Liver (tissue), 8 donors: ENCODE measurements at regions not wholly inside any gene's neighbourhood (a gene's known extent, or its start where the extent isn't known, plus 50 kb on each side); places are given as distances from the start of the nearest gene placed in this dataset.

Source experiments
- DNase-seq: peaks from one replicate; pipeline ENCODE4 v3.0.0-alpha.2; 2017; ENCODE audit warnings: low spot score
- H3K27ac ChIP-seq, 2 donors: one replicate each; pipeline ENCODE4 v1.7.0; 2013; ENCODE audit warnings: inconsistent platforms in 2 of 2, low read length in 2 of 2, control low read depth in 1 of 2, low read depth in 1 of 2, mild to moderate bottlenecking in 1 of 2
- H3K27me3 ChIP-seq, 4 donors: one replicate each; pipeline versions ENCODE4 v1.6.1 to v1.7.0; 2013; ENCODE audit warnings: low read length in 3 of 4, inconsistent platforms in 1 of 4, mild to moderate bottlenecking in 1 of 4, moderate library complexity in 1 of 4; ENCODE audit not compliant: control insufficient read depth in 4 of 4, insufficient read depth in 4 of 4
- H3K36me3 ChIP-seq, 4 donors: one replicate each; pipeline versions ENCODE4 v1.6.1 to v1.7.0; 2013; ENCODE audit warnings: low read length in 3 of 4, mild to moderate bottlenecking in 3 of 4, low read depth in 1 of 4, moderate library complexity in 1 of 4; ENCODE audit not compliant: control insufficient read depth in 4 of 4, insufficient read depth in 3 of 4
- H3K4me1 ChIP-seq, 4 donors: one replicate each; pipeline versions ENCODE4 v1.6.1 to v1.7.0; 2013; ENCODE audit warnings: low read length in 3 of 4, mild to moderate bottlenecking in 3 of 4, moderate library complexity in 1 of 4; ENCODE audit not compliant: control insufficient read depth in 4 of 4, insufficient read depth in 4 of 4
- H3K4me3 ChIP-seq, 3 donors: one replicate each; pipeline versions ENCODE4 v1.6.1 to v1.7.0; 2013; ENCODE audit warnings: low read length in 3 of 3, control low read depth in 1 of 3, low read depth in 1 of 3, mild to moderate bottlenecking in 1 of 3
- H3K9ac ChIP-seq, 2 donors: one replicate each; pipeline ENCODE4 v1.7.0; 2013; ENCODE audit warnings: low read length in 2 of 2, mild to moderate bottlenecking in 2 of 2, moderate library complexity in 2 of 2, control low read depth in 1 of 2, low read depth in 1 of 2
- H3K9me3 ChIP-seq, 4 donors: one replicate each; pipeline versions ENCODE4 v1.6.1 to v1.7.0; 2013; ENCODE audit warnings: low read length in 3 of 4; ENCODE audit not compliant: control insufficient read depth in 4 of 4
- ATF3 ChIP-seq: IDR thresholded peaks from 2 replicates; pipeline ENCODE4 v1.6.1; 2016; ENCODE audit warnings: antibody characterized with exemption
- EGR1 ChIP-seq, 2 donors: IDR thresholded peaks; 2 replicates each; pipeline ENCODE4 v1.6.1; 2016 to 2018; ENCODE audit warnings: antibody characterized with exemption in 2 of 2, low read depth in 2 of 2
- FOXA1 ChIP-seq: IDR thresholded peaks from 2 replicates; pipeline ENCODE4 v1.6.1; 2016; ENCODE audit warnings: antibody characterized with exemption
- FOXA2 ChIP-seq: IDR thresholded peaks from 2 replicates; pipeline ENCODE4 v1.6.1; 2016; ENCODE audit warnings: antibody characterized with exemption
- GABPA ChIP-seq, 2 donors: IDR thresholded peaks in 1 of 2; conservative IDR thresholded peaks in 1 of 2; 2 replicates each; pipeline ENCODE4 v1.6.1; 2016; ENCODE audit warnings: antibody characterized with exemption in 2 of 2, mild to moderate bottlenecking in 1 of 2, moderate library complexity in 1 of 2
- HNF4A ChIP-seq, 2 donors: conservative IDR thresholded peaks; 2 replicates each; pipeline ENCODE4 v1.6.1; 2016; ENCODE audit warnings: antibody characterized with exemption in 2 of 2, mild to moderate bottlenecking in 2 of 2
- HNF4G ChIP-seq: IDR thresholded peaks from 2 replicates; pipeline ENCODE4 v1.6.1; 2016; ENCODE audit warnings: antibody characterized with exemption
- JUND ChIP-seq, 2 donors: IDR thresholded peaks; 2 replicates each; pipeline ENCODE4 v1.6.1; 2016; ENCODE audit warnings: antibody characterized with exemption in 2 of 2
- MAX ChIP-seq: IDR thresholded peaks from 2 replicates; pipeline ENCODE4 v1.6.1; 2016; ENCODE audit warnings: antibody characterized with exemption
- NR2F2 ChIP-seq: IDR thresholded peaks from 2 replicates; pipeline ENCODE4 v1.6.1; 2016; ENCODE audit warnings: antibody characterized with exemption
- REST ChIP-seq: IDR thresholded peaks from 2 replicates; pipeline ENCODE4 v1.6.1; 2016; ENCODE audit warnings: antibody characterized with exemption, mild to moderate bottlenecking
- RXRA ChIP-seq, 2 donors: IDR thresholded peaks; 2 replicates each; pipeline ENCODE4 v1.6.1; 2017 to 2018; ENCODE audit warnings: antibody characterized with exemption in 2 of 2, mild to moderate bottlenecking in 1 of 2
- TAF1 ChIP-seq: conservative IDR thresholded peaks from 2 replicates; pipeline ENCODE4 v1.6.1; 2016; ENCODE audit warnings: antibody characterized with exemption, mild to moderate bottlenecking
- YY1 ChIP-seq: IDR thresholded peaks from 2 replicates; pipeline ENCODE4 v1.6.1; 2016; ENCODE audit warnings: antibody characterized with exemption, mild to moderate bottlenecking
- ZBTB33 ChIP-seq: IDR thresholded peaks from 2 replicates; pipeline ENCODE4 v1.6.1; 2016; ENCODE audit warnings: antibody characterized with exemption
- WGBS: extraction: QIAGEN DNeasy Blood & Tissue Kit; methylation state at CpG from one replicate; pipeline ENCODE4 v1.1.7; 2013; 5-methylcytosine and 5-hydroxymethylcytosine counted together
- TF ChIP-seq, protein P1 (sequence below): fragments of 150-350 bp; IDR thresholded peaks from 2 replicates; pipeline ENCODE4 v1.5.1; 2017; ENCODE audit warnings: improper control_type of control experiment, low read depth, low read length; ENCODE audit not compliant: missing input control
- donor health status: healthy.
- donor health status: healthy.
- donor health status: healthy.
- donor health status: healthy.
- donor health status: healthy.

DNA sequence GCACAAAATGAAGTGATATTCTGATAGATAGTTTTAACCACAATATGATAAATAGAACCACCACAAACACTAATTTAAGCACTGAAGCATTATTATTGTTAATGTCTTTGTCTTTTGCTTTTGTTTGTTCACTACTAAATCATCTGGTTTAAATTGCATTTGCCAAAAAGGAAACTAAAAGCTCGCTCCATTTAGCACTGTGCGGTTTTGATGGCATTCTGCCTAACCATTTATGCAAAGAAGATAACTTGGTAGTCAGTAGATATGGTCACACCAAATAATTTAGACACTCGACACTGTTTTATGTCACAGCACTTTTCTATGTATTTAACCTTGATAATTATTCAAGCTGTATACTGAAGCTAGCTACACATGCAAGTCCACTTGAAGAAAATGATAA lies 849.8 kb upstream of the CDH6 start:
- no peak for TF ChIP-seq JUND (IDR thresholded peaks at IDR 0.05)
- no peak for TF ChIP-seq EGR1 (IDR thresholded peaks at IDR 0.05; ENCODE audit: low read depth in 2 of 2)
- TF ChIP-seq HNF4G: no peak
- no peak for TF ChIP-seq FOXA1
- no peak for TF ChIP-seq GABPA (IDR thresholded peaks at IDR 0.05 in 1 of 2, conservative IDR thresholded peaks at IDR 0.05 in 1 of 2)
- no peak for TF ChIP-seq FOXA2
- TF ChIP-seq HNF4A (conservative IDR thresholded peaks at IDR 0.05): no peak
- TF ChIP-seq ZBTB33: no peak
- no peak for TF ChIP-seq YY1
- TF ChIP-seq NR2F2: no peak
- TF ChIP-seq MAX: no peak
- no peak for TF ChIP-seq TAF1
- no peak for TF ChIP-seq REST
- no peak for TF ChIP-seq RXRA (IDR thresholded peaks at IDR 0.05)
- TF ChIP-seq, protein P1, sequence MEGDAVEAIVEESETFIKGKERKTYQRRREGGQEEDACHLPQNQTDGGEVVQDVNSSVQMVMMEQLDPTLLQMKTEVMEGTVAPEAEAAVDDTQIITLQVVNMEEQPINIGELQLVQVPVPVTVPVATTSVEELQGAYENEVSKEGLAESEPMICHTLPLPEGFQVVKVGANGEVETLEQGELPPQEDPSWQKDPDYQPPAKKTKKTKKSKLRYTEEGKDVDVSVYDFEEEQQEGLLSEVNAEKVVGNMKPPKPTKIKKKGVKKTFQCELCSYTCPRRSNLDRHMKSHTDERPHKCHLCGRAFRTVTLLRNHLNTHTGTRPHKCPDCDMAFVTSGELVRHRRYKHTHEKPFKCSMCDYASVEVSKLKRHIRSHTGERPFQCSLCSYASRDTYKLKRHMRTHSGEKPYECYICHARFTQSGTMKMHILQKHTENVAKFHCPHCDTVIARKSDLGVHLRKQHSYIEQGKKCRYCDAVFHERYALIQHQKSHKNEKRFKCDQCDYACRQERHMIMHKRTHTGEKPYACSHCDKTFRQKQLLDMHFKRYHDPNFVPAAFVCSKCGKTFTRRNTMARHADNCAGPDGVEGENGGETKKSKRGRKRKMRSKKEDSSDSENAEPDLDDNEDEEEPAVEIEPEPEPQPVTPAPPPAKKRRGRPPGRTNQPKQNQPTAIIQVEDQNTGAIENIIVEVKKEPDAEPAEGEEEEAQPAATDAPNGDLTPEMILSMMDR: no peak
- TF ChIP-seq ATF3: no peak
- H3K27me3 ChIP-seq: no peaks in the 10 kb centered on the region
- 66% methylated on average over 3 of the region's 3 CpGs for WGBS
- H3K36me3 ChIP-seq: no peaks in the 10 kb centered on the region
- DNase-seq: no peak
- H3K9me3 ChIP-seq: no peaks in the 10 kb centered on the region
- no peak overlapping the region for H3K4me3 ChIP-seq
- H3K9ac ChIP-seq: no peak overlapping the region
- no peak overlapping the region for H3K27ac ChIP-seq
- H3K4me1 ChIP-seq: no peaks in the 10 kb centered on the region

GRCh38 chr5:30341466-30341865 lies 852.0 kb upstream of the CDH6 start:
- H3K36me3 ChIP-seq: no peaks in the 10 kb centered on the region
- no peak overlapping the region for H3K27ac ChIP-seq
- H3K9me3 ChIP-seq: no peaks in the 10 kb centered on the region
- no peak overlapping the region for H3K4me3 ChIP-seq
- no peaks in the 10 kb centered on the region for H3K27me3 ChIP-seq
- H3K9ac ChIP-seq: no peak overlapping the region
- no peak for DNase-seq
- no peak for TF ChIP-seq ATF3
- TF ChIP-seq HNF4G: no peak
- TF ChIP-seq NR2F2: no peak
- no peak for TF ChIP-seq MAX
- no peaks in the 10 kb centered on the region for H3K4me1 ChIP-seq
- WGBS: 72% methylated on average over 3 of the region's 3 CpGs
